GM19372 (cell line): ENCODE measurements at regions not wholly inside any gene's neighbourhood (a gene's known extent, or its start where the extent isn't known, plus 50 kb on each side); places are given as distances from the start of the nearest gene placed in this dataset.
"Not testable (repeated sequence)": the region's sequence is repeated elsewhere in the genome, so short reads cannot be mapped to it uniquely, and the experiment has no call there.

Experiments used
- ATAC-seq: cut with Tn5 transposase; IDR thresholded peaks from one replicate; pipeline ENCODE4 v1.9.1; 2021; ENCODE audit warnings: mild to moderate bottlenecking, low read depth, moderate library complexity; ENCODE audit not compliant: unreplicated experiment

DNA sequence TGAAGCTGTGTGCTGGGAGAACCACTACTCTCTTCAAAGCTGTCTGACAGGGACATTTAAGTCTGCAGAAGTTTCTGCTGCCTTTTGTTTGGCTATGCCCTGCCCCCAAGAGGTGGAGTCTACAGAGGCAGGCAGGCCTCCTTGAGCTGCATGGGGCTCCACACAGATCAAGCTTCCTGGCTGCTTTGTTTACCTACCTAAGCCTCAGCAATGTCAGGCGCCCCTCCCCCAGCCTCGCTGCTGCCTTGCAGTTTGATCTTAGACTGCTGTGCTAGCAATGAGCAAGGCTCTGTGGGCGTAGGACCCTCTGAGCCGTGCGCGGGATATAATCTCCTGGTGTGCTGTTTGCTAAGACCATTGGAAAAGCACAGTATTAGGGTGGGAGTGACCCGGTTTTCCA, 103.3 kb upstream of the SALL1 start:
- ATAC-seq, result not testable (repeated sequence)

GRCh38 chr16:51248217-51248616, 97.1 kb upstream of the SALL1 start:
- no peak for ATAC-seq

GRCh38 chr16:51245658-51245995, 94.6 kb upstream of the SALL1 start:
- ATAC-seq, result no peak

DNA sequence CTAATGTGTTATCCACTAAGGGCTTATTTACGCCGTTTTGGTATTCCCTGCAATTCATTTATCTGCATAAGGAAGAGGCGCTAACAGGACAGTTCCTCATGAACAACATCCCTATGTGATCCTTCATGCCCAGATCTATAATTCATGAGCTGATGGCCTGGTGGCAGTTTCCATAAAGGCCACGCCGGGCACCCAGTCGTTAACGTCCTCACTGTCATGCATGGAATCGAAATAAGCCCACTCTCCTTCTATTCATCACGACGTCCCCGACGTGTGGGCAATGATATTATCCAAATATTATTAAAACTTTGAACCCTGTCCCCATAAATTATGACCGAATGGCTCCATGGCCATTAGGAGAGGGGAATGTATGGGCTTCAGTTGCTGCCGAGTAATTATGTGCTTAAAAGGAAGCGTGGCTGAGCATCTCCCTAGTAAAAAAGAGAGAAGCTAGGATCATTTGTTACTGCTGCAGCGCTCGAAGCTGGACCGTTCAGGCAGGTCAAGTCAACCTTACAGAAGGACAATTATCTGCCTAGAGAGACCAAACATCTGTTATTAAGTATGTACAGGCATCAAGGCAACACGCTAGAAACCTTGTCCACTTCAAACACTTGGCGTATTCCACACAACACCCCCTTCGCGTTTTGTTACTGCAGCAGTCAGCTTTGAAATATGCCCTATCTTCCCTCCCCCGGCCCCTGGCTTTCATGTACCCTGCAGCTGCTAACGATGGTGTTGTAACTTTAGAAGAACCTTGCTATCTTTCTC, 94.0 kb upstream of the SALL1 start:
- no peak for ATAC-seq

GRCh38 chr16:51243936-51244436, 92.9 kb upstream of the SALL1 start:
- no peak for ATAC-seq

DNA sequence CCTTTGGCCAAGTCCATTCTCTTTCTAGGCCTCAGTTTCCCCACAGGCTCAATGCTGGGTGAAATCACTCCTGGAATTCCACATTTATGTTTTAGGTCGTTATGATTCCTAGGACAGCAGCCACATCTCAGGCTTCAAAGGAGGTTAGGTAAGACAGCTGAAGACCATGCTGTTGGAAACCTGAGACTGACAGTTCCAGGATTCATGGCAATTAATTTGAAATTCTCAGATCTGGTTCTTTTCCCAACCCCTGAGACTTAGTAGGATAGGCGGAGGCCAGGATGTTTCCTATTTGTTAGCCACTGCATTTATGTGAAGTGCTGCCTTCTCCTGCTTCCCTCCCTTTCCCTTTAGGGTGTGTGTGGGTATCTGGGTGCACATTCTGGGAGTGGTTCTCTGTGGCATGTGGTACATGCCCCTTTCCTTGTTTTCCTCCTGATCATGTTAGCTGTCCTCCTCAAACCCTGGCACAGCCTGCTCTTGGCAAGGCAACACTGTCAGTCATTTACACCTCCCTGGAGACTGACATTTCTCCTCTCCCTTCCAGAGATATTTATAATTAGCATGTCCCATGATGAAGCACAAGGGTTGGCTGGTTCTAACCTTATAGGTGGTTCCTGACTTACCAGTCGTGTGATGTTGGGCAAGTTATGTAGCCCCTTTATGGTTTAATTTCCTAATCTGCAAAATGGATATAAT, 91.4 kb upstream of the SALL1 start:
- ATAC-seq, result no peak

DNA sequence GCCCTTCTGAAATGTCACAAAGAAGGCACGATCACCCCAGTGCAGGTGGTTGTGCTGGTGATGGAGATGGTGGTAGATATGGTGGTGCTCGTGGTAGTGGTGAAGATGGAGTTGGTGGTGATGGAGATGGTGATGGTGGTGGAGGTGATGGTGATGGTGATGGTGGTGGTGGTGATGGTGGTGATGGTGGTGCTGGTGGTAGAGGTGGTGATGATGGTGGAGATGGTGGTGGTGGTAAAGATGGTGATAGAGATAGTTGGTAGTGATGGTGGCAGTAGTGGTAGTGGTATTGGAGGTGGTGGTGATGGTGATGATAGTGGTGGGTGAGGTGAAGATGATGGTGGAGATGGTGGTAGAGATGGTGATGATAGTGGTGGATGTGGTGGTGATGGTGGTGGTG, 88.1 kb upstream of the SALL1 start:
- no peak for ATAC-seq

DNA sequence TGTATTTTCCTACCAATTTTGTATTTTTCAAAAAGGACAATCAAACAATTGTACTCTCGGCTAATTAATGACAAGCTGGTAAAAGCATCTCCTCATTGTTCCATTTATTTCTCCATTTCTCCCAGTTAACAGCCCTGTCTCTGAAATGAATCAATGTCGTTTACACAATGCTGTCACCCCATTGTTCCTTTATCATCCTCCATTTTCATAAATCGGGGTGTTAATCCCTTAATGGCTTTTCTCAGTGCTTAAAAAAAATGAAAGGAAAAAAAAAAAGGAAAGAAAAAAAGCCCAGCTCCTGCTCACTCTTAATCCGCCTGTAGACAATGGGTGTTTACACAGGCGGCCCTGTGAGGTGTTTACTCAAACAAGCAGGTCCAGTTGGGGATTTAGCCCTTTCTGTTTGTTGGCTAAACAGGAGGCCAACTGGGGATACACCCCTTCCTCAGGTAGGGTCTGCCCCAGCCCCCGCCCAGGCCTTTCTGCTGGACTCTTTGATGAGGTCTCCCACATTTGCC, 86.8 kb upstream of the SALL1 start:
- no peak for ATAC-seq

GRCh38 chr16:51237207-51237606, 86.1 kb upstream of the SALL1 start:
- ATAC-seq, result no peak

DNA sequence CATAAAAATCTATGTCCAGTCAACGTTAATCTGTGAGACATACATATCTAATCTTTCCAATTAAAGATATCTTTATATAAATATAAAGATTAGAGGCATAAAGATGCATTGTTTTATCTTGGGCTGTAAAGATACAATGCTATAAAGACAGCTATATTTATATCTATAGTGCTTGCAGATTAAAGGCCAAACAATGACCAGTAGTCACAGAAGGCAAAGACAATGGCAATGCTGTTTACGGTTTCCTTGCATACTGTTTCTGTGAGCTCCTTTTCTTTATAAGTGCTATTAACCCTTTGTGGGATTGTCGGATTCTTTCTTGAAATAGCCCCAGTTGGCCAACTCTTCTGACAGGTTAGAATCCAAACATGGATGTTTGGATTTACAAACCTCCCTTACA, 85.5 kb upstream of the SALL1 start:
- ATAC-seq, result no peak

GRCh38 chr16:51231702-51232101, 80.6 kb upstream of the SALL1 start:
- ATAC-seq, result no peak

- ATAC-seq, result not testable (repeated sequence)
Observed at GRCh38 chr16:51230035-51230434, 79.0 kb upstream of the SALL1 start.

DNA sequence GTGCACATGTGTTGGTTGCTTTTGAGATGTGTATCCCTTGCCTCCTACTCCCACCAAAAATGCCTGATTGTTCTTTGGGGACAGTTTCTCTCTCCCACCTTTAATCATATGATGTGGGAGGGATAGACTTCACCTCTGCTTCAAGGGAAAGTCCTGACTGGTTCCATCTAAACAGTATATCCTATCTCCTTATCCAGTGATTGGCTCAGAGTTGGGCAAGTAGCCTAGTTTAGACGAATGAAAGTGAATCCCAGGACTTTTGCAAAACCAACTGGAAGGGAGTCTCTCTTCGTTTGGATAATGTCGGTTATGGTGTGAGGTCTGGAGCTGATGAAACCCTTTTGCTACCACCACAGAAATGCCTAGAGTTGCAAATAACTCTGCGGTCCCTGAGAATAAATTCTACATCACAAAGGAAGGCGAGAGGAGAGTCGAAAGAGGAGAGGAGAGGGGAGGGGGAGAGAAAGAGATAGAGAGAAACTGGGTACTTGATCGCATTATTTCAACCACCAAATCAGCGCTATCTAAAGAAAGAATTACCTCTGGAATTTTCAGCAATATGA, 77.1 kb upstream of the SALL1 start:
- ATAC-seq, result no peak

DNA sequence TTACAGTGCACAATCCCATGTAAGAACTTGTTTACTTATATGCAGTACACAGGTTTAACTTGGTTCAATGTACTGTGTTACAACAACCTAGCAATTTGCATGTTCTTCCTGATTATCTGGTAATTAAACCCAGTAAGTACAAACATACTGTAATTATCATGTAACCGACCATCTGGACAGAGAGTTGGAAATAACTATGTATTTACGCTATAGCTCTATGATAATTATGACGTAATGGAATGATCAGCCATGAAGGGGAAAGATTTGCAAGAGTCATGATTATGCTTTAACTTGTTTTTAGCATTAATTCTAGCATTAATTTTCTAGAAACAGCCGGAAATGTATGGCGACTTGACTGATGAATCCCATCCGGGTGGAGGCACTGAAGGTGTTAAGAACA, 74.8 kb upstream of the SALL1 start:
- ATAC-seq, result no peak

- no peak for ATAC-seq
Observed at GRCh38 chr16:51224317-51224716, 73.2 kb upstream of the SALL1 start.

GRCh38 chr16:51222016-51222415, 70.9 kb upstream of the SALL1 start:
- ATAC-seq, result no peak

DNA sequence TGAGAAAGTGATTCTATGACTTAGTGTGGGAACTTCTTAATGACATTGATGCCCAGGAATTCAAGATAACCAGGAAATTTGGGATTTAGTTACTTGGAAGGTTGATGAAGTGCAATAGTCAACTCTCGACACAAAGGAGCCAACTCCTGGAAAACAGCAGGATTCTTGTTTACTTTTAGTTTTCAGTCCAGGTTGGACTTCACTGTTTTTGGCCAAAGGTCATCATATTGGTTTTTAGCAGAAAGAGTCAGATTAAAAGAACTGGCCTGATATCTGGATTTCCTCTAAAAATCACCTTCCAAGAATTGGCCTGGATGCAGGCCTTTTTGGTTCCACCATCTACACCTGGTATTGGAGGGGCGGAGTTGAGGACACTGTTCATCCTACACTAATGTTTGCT, 60.1 kb upstream of the SALL1 start:
- no peak for ATAC-seq

DNA sequence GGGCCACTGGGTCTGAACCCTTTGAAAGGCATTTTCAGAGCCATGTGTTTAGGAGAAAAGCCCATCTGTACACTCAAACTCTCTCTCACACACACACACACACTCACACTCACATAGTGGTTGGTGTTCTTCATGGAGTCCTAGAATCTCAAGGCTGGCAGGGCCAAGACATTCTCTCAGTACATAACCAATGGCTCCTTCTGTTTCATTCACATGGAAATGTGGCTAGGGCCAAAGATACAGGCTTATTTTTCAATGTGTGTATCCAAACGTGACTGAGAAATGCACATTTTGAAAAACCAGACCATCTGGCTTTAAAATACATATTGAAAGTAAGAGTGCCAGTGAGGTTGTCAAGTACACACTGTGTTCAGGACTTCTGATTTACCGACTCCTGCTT, 59.0 kb upstream of the SALL1 start:
- ATAC-seq, result no peak

GRCh38 chr16:51201604-51202003, 50.5 kb upstream of the SALL1 start:
- no peak for ATAC-seq
